ENCODE measurements at regions not wholly inside any gene's neighbourhood (a gene's known extent, or its start where the extent isn't known, plus 50 kb on each side); places are given as distances from the start of the nearest gene placed in this dataset.
A peak's percentile ranks its signal among the peaks of the same experiment; 100 is the strongest.

DNA sequence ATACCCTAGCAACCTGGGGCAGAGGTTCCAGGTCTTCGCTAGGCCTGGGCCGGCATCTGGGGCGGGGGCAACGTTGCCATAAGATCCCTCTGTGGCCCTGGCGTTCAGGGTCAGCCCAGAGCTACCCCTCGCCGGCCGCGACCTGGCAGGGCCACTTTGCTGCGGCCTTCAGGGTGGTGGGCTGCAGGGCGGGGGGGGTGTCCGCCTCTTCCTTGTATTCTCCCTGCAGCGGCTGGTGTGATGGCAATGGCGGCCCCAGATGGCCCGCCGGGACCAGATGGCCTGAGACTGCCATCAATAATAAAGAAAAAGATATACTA, 539.2 kb upstream of the POT1 start:
- no peaks in the 10 kb centered on the region for H3K36me3 ChIP-seq
- no peak overlapping the region for H3K4me3 ChIP-seq
- peak in 1 of 5 donors; percentile 44 for DNase-seq
- H3K27me3 ChIP-seq = no peaks in the 10 kb centered on the region
- intact Hi-C loops (cut with DNase I) = no loop called here
- H3K4me1 ChIP-seq = no peaks in the 10 kb centered on the region
- no peak for ATAC-seq
- 93 to 98% (median 96%) methylated on average over 13 to 16 of the region's 16 CpGs for WGBS, 4 donors
- no peak overlapping the region for H3K27ac ChIP-seq
- H3K9me3 ChIP-seq = peaks cover 0 to under 1% (median 0%) of the 10 kb centered on the region in 12 donors
- TF ChIP-seq POLR2A (IDR thresholded peaks at IDR 0.05) = no peak
- TF ChIP-seq, protein P1, sequence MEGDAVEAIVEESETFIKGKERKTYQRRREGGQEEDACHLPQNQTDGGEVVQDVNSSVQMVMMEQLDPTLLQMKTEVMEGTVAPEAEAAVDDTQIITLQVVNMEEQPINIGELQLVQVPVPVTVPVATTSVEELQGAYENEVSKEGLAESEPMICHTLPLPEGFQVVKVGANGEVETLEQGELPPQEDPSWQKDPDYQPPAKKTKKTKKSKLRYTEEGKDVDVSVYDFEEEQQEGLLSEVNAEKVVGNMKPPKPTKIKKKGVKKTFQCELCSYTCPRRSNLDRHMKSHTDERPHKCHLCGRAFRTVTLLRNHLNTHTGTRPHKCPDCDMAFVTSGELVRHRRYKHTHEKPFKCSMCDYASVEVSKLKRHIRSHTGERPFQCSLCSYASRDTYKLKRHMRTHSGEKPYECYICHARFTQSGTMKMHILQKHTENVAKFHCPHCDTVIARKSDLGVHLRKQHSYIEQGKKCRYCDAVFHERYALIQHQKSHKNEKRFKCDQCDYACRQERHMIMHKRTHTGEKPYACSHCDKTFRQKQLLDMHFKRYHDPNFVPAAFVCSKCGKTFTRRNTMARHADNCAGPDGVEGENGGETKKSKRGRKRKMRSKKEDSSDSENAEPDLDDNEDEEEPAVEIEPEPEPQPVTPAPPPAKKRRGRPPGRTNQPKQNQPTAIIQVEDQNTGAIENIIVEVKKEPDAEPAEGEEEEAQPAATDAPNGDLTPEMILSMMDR (IDR thresholded peaks at IDR 0.05) = no peak

DNA sequence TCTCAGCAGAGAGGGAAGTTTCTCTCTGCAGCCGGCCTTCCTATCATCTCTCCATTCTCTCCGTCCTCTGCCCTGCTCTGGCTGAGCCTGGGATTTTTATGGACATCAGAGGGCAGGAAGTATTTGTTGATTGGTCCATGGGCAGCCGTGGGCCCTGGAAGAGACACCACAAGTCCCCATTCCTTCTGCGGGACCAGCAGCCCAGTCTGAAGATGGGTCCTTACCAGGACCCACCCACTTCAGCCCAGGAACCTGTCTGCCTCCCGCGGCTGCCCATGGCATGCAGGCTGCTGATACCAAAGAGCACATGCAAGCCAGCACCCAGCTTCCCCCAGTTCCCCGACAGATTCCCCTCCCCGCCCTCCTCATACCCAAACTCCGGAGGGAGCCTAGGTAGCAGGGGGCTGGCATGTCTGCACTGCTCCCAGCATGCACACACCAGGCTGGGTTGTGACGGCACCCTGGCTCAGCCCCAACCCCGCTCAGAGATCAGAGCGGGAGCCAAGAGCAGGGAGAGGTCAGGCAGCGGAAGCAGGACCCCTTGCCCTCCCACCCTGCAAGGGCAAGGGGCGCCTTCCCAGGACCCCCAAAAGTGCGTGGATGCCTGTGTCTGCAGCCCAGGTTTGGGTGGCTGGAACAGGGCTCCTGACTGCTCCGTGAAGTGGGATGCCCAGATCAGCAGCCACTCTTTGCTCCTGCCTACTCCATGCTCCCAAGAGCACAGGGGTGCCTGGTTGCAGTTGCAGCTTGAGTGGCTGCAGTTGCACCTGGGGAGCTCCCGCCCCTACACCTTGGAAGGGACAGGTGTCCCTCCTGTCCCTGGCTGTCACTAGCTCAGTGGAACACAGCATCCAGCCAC, 538.6 kb upstream of the POT1 start:
- DNase-seq = peak in 1 of 5 donors; percentile 42
- WGBS, 4 donors = 86 to 91% (median 89%) methylated on average over 9 to 17 of the region's 17 CpGs

DNA sequence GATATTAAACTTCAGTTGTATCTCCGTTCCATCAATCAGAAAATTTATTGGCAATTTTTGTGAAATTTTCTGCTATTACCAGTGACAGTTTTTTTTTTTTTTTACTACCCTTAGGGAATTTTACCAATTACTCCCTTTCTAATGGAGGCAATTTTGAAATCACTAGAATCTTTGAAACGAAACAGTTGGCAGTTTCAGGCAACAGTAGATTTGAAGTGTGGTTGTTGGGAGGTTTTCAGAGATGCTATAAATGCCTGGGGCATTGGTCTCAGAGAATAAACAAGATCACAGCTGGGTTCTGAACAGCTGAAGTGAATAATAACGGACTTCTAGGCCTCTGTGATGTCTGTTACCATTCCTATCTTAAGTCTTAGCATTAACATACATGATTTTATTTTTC, 535.9 kb upstream of the POT1 start:
- H3K36me3 ChIP-seq = no peaks in the 10 kb centered on the region
- H3K27ac ChIP-seq = no peak overlapping the region
- intact Hi-C loops (cut with DNase I) = no loop called here
- H3K9me3 ChIP-seq = peaks cover 0 to 9% (median 0%) of the 10 kb centered on the region in 12 donors
- no peaks in the 10 kb centered on the region for H3K27me3 ChIP-seq
- no peak for DNase-seq
- no peaks in the 10 kb centered on the region for H3K4me1 ChIP-seq
- TF ChIP-seq, protein P1 (IDR thresholded peaks at IDR 0.05) = no peak
- TF ChIP-seq POLR2A (IDR thresholded peaks at IDR 0.05) = no peak
- no peak overlapping the region for H3K4me3 ChIP-seq
- WGBS, 4 donors = 54 to 81% (median 80%) methylated on average over 3 of the region's 3 CpGs
- no peak for ATAC-seq

More for the DNA sequence above, 538.6 kb upstream of the POT1 start:
- no peaks in the 10 kb centered on the region for H3K27me3 ChIP-seq
- intact Hi-C loops (cut with DNase I) = no loop called here
- H3K27ac ChIP-seq = no peak overlapping the region
- H3K36me3 ChIP-seq = no peaks in the 10 kb centered on the region
- H3K4me3 ChIP-seq = no peak overlapping the region
- ATAC-seq = peak in 1 of 4 donors; percentile 31
- TF ChIP-seq POLR2A (IDR thresholded peaks at IDR 0.05) = no peak
- TF ChIP-seq, protein P1 (IDR thresholded peaks at IDR 0.05) = no peak
- H3K4me1 ChIP-seq = no peaks in the 10 kb centered on the region
- H3K9me3 ChIP-seq = peaks cover 0 to 6% (median 0%) of the 10 kb centered on the region in 12 donors

DNA sequence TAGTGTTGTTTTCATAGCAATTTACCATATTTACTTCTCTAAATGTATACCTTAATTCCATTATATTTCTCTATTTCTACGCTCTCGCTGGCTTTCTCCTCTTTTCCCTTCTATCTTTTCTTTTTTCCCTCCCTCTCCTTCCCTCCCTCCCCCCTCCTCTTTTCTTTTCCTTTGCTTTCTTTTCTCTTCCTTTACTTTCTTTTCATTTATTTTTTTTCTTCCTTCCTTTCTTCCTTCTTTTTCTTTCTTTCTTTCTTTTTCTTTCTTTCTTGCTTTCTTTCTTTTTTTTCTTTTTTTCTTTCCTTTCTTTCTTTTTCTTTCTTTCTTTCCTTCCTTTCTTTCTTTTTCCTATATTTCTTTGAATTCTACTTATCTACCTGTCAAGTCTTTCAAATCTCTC, 533.0 kb upstream of the POT1 start:
- H3K4me1 ChIP-seq = no peaks in the 10 kb centered on the region
- H3K27me3 ChIP-seq = no peaks in the 10 kb centered on the region
- H3K36me3 ChIP-seq = no peaks in the 10 kb centered on the region
- DNase-seq (no peak), ATAC-seq (no peak)
- H3K9me3 ChIP-seq = peaks cover 0 to 38% (median 19%) of the 10 kb centered on the region in 12 donors
- H3K27ac ChIP-seq = no peak overlapping the region
- H3K4me3 ChIP-seq = no peak overlapping the region
- intact Hi-C loops (cut with DNase I) = no loop called here
- TF ChIP-seq, protein P1 (IDR thresholded peaks at IDR 0.05) = no peak
- TF ChIP-seq POLR2A (IDR thresholded peaks at IDR 0.05) = no peak
- WGBS, 4 donors = 94 to 96% (median 96%) methylated on average over 2 of the region's 2 CpGs
